ENCODE measurements at regions not wholly inside any gene's neighbourhood (a gene's known extent, or its start where the extent isn't known, plus 50 kb on each side); places are given as distances from the start of the nearest gene placed in this dataset.

DNA sequence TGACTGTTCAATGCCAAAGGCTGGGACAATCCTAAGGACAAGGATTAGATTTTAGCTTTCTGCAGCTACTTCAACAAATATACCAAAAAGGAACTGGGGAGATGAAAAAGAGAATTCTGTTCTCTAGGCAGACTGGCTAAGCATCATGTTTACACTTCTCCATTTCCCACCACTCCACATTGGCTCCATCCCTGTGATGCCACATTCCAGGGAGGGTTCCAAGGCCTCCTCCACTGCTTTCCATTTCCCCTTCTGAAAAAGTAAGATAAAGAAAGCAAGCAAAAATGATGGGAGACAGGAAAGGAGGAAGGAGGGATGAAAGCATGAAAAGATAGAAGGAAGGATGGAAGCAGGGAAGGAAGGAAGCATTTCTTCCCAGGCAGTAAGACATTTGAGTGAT is 315.8 kb downstream of the BLID start:
- TF ChIP-seq SMC3 (conservative IDR thresholded peaks at IDR 0.05; ENCODE audit: poor library complexity) (no peak), EP300 (conservative IDR thresholded peaks at IDR 0.05; ENCODE audit: poor library complexity, severe bottlenecking) (no peak), MXI1 (conservative IDR thresholded peaks at IDR 0.05; ENCODE audit: poor library complexity, severe bottlenecking) (no peak), RAD21 (conservative IDR thresholded peaks at IDR 0.05) (no peak), POLR2AphosphoS5 (IDR thresholded peaks at IDR 0.05) (no peak), EZH2 (IDR thresholded peaks at IDR 0.05; ENCODE audit: borderline replicate concordance, insufficient read depth, low read length, poor library complexity, severe bottlenecking) (no peak)
- TF ChIP-seq, protein P1, sequence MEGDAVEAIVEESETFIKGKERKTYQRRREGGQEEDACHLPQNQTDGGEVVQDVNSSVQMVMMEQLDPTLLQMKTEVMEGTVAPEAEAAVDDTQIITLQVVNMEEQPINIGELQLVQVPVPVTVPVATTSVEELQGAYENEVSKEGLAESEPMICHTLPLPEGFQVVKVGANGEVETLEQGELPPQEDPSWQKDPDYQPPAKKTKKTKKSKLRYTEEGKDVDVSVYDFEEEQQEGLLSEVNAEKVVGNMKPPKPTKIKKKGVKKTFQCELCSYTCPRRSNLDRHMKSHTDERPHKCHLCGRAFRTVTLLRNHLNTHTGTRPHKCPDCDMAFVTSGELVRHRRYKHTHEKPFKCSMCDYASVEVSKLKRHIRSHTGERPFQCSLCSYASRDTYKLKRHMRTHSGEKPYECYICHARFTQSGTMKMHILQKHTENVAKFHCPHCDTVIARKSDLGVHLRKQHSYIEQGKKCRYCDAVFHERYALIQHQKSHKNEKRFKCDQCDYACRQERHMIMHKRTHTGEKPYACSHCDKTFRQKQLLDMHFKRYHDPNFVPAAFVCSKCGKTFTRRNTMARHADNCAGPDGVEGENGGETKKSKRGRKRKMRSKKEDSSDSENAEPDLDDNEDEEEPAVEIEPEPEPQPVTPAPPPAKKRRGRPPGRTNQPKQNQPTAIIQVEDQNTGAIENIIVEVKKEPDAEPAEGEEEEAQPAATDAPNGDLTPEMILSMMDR (IDR thresholded peaks at IDR 0.05; ENCODE audit: poor library complexity, severe bottlenecking): no peak

Data from neural cell (in vitro differentiated cells).